ENCODE measurements at regions not wholly inside any gene's neighbourhood (a gene's known extent, or its start where the extent isn't known, plus 50 kb on each side); places are given as distances from the start of the nearest gene placed in this dataset.

DNA sequence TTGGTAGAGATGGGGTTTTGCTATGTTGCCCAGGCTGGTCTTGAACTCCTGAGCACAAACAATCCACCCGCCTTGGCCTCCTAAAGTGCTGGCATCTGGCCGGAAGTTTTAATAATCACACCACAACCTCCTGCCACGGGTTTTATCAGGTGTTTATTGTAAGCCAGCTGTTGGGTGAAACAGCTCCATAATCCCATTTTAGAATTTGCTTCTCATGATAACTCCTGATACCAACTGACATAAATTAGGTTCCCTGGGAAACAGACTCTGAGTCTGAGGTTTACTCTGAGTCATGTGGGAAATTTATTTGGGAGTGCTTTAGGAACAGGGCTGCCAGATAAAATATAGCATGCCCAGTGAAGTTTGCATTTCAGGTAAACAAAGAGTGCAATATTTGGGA is 122.6 kb upstream of the MED13 start:
- TF ChIP-seq EZH2 (optimal IDR thresholded peaks at IDR 0.05; ENCODE audit: low read depth, low read length) (no peak), EZH2phosphoT487 (IDR thresholded peaks at IDR 0.05; ENCODE audit: low read length) (no peak)
- TF ChIP-seq, protein P1, sequence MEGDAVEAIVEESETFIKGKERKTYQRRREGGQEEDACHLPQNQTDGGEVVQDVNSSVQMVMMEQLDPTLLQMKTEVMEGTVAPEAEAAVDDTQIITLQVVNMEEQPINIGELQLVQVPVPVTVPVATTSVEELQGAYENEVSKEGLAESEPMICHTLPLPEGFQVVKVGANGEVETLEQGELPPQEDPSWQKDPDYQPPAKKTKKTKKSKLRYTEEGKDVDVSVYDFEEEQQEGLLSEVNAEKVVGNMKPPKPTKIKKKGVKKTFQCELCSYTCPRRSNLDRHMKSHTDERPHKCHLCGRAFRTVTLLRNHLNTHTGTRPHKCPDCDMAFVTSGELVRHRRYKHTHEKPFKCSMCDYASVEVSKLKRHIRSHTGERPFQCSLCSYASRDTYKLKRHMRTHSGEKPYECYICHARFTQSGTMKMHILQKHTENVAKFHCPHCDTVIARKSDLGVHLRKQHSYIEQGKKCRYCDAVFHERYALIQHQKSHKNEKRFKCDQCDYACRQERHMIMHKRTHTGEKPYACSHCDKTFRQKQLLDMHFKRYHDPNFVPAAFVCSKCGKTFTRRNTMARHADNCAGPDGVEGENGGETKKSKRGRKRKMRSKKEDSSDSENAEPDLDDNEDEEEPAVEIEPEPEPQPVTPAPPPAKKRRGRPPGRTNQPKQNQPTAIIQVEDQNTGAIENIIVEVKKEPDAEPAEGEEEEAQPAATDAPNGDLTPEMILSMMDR (IDR thresholded peaks at IDR 0.05; ENCODE audit: low read length): no peak
